GM06990 (cell line): ENCODE measurements at regions not wholly inside any gene's neighbourhood (a gene's known extent, or its start where the extent isn't known, plus 50 kb on each side); places are given as distances from the start of the nearest gene placed in this dataset.
"Not testable (repeated sequence)": the region's sequence is repeated elsewhere in the genome, so short reads cannot be mapped to it uniquely, and the experiment has no call there.

Experiments used
- DNase-seq: peaks from one replicate; pipeline ENCODE4 v3.0.0-alpha.2; 2011; ENCODE audit not compliant: insufficient read length; ENCODE audit errors: extremely low read depth
- H3K27me3 ChIP-seq: replicated peaks from 2 replicates; pipeline ENCODE4 v1.6.0; 2011; ENCODE audit warnings: low read length; ENCODE audit not compliant: control insufficient read depth, insufficient read depth
- H3K36me3 ChIP-seq: 2 replicates; pipeline ENCODE4 v1.5.1; 2011; ENCODE audit warnings: low read length; ENCODE audit not compliant: control insufficient read depth, insufficient read depth
- H3K4me3 ChIP-seq: replicated peaks from 2 replicates; pipeline ENCODE4 v1.5.1; 2011; ENCODE audit warnings: low read depth, mild to moderate bottlenecking, control low read depth, low read length
- TF ChIP-seq, protein P1 (sequence below): IDR thresholded peaks from 2 replicates; pipeline ENCODE4 v1.5.1; 2011; ENCODE audit warnings: low read length, control low read depth, mild to moderate bottlenecking, inconsistent platforms; ENCODE audit not compliant: insufficient read depth, poor library complexity, severe bottlenecking

DNA sequence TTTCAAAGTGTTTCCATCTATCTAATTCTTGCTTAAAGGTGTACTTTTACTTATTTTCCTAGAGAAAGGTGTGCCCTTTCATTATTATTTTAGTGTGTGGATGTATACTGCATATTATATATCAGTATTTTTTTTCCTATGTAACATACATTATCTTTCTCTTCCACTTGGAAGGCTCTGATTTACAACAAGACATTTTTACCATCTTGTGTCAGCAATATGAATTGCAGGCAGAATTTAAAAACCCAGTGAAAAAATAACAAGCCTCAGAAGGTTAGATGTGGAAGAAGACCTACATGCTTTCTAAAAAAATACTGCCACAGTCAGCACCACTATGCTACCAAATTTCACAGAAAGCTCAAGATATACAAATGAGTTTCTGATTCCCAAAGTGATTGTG lies 327.7 kb upstream of the STEAP1 start:
- DNase-seq: no peak
- TF ChIP-seq, protein P1, sequence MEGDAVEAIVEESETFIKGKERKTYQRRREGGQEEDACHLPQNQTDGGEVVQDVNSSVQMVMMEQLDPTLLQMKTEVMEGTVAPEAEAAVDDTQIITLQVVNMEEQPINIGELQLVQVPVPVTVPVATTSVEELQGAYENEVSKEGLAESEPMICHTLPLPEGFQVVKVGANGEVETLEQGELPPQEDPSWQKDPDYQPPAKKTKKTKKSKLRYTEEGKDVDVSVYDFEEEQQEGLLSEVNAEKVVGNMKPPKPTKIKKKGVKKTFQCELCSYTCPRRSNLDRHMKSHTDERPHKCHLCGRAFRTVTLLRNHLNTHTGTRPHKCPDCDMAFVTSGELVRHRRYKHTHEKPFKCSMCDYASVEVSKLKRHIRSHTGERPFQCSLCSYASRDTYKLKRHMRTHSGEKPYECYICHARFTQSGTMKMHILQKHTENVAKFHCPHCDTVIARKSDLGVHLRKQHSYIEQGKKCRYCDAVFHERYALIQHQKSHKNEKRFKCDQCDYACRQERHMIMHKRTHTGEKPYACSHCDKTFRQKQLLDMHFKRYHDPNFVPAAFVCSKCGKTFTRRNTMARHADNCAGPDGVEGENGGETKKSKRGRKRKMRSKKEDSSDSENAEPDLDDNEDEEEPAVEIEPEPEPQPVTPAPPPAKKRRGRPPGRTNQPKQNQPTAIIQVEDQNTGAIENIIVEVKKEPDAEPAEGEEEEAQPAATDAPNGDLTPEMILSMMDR: no peak

DNA sequence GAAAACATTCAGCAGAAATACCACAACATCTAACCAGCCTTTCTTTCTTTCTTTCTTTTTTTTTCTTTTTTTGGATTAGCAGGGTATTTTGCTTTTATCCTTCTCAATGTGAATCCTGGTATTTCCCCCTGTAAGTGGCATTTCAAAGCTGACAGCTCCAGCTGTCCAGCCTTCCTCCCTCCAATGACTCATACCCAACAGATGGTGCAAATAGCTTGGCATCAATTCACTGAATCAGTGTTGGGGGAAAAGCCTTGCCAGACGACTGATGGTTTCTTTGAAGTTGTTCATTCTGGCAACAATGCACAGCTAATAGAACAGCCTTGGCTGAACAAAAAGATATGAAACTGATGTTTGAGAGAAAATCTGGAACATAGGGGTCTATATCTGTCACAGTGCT lies 316.8 kb upstream of the STEAP1 start:
- Histone ChIP-seq H3K4me3 (no peak overlapping the region), H3K36me3 (no peaks in the 10 kb centered on the region), H3K27me3 (no peaks in the 10 kb centered on the region)
- TF ChIP-seq, protein P1: no peak
- no peak for DNase-seq

More for the DNA sequence above, 327.7 kb upstream of the STEAP1 start:
- Histone ChIP-seq H3K27me3 (no peaks in the 10 kb centered on the region), H3K36me3 (no peaks in the 10 kb centered on the region), H3K4me3 (no peak overlapping the region)

DNA sequence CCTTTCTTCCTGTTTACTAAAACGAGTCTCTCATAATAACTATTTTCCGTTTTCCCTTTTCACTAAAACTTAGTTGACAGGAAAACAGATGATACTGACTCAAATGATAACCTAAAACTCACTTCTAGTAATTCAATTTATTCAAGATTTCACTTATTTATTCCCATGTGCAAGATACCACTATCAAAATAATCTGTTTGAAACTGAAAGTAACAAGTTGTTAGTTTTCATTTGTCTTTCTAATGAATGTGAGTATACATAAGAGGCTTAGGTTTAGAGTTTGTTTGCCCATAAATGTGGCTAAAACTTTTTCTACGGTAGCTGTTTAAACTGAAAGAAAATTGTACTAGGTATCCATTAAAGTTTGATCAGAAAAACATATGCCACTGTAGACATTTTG lies 314.9 kb upstream of the STEAP1 start:
- Histone ChIP-seq H3K27me3 (no peaks in the 10 kb centered on the region), H3K4me3 (no peak overlapping the region), H3K36me3 (no peaks in the 10 kb centered on the region)
- DNase-seq: no peak
- TF ChIP-seq, protein P1: no peak

DNA sequence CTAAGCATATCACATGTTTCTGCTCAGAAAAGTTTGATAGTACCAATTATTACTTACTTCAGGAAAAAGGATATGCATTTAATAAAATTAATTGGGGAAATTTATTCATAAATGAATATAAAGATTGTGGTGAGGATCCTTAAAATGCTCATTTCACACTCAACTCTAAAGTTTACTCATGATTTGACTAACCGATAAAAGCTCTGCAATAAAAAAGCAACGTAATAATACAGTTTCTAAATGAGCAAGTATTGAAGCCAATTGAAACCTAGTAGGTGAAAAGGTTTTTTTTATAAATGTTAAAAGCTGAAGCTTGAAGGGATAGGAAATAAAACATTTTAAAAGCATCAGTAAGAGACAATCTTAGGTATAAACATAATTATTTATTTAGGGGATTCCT lies 308.3 kb upstream of the STEAP1 start:
- no peaks in the 10 kb centered on the region for H3K27me3 ChIP-seq
- no peaks in the 10 kb centered on the region for H3K36me3 ChIP-seq
- DNase-seq: no peak
- H3K4me3 ChIP-seq: no peak overlapping the region
- TF ChIP-seq, protein P1: no peak

DNA sequence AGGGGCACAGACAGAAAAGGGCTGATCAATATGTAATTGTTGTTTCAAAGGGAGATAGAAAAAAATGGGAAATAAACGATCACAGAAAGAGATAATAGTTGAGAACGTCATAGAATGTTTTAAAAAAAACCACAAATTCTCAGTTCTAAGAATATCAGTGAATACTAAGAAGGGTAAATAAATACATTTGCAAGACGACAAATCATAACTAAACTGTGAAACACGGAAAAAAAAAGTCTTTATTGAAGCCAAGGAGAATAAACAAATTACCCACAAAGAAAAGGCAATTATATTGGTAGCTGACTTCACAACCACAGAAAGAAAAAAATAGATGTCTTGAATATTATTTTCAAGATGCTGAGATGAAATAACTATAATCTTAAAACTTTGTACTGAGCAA lies 305.2 kb upstream of the STEAP1 start:
- TF ChIP-seq, protein P1: no peak
- Histone ChIP-seq H3K4me3 (no peak overlapping the region), H3K36me3 (no peaks in the 10 kb centered on the region), H3K27me3 (no peaks in the 10 kb centered on the region)
- no peak for DNase-seq

DNA sequence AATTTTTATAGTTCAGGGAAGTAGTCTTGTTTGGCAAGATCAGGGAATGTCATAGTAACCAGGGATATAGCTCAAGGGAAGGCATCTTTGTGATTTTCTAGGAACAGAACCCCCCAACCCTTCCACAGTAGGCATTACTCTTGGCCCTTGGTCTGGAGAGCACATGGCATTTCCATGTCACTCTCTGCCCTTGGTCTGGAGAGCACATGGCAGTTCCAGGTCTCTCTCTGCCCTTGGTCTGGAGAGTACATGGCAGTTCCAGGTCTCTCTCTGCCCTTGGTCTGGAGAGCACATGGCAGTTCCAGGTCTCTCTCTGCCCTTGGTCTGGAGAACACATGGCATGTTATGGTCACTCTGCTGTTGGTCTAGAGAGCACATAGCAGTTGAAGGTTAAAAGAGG lies 297.2 kb upstream of the STEAP1 start:
- DNase-seq, H3K36me3 ChIP-seq, H3K4me3 ChIP-seq, H3K27me3 ChIP-seq: not testable (repeated sequence)
